ENCODE measurements at regions not wholly inside any gene's neighbourhood (a gene's known extent, or its start where the extent isn't known, plus 50 kb on each side); places are given as distances from the start of the nearest gene placed in this dataset.

GRCh38 chr17:54521137-54521536 lies 379.5 kb upstream of the TOM1L1 start:
- no peak for DNase-seq (ENCODE audit: low read depth in 2 of 2)
- Histone ChIP-seq H3K4me1 (ENCODE audit: control insufficient read depth, extremely low read depth, insufficient read depth, low read length) (no peaks in the 10 kb centered on the region), H3K4me3 (replicated peaks in 1 of 4; ENCODE audit: control extremely low read depth in 1 of 4, insufficient read depth in 1 of 4, low read depth in 3 of 4, low read length in 4 of 4) (no peak overlapping the region), H3K27me3 (ENCODE audit: control insufficient read depth, insufficient read depth, low read length) (no peaks in the 10 kb centered on the region), H4K20me1 (ENCODE audit: control insufficient read depth, extremely low read depth, insufficient read depth, low read length) (no peaks in the 10 kb centered on the region), H3K4me2 (ENCODE audit: extremely low read depth, insufficient read depth, low read length) (no peak overlapping the region), H3K9ac (ENCODE audit: insufficient read depth, low read length) (no peak overlapping the region), H3K36me3 (ENCODE audit: control insufficient read depth, insufficient read depth, low read length) (no peaks in the 10 kb centered on the region), H2AFZ (ENCODE audit: low read length) (no peak overlapping the region), H3K9me3 (ENCODE audit: control insufficient read depth, insufficient read depth, low read depth, low read length) (no peaks in the 10 kb centered on the region), H3K27ac (ENCODE audit: insufficient read depth, low read length) (no peak overlapping the region), H3K79me2 (ENCODE audit: control insufficient read depth, insufficient read depth, low read length) (no peaks in the 10 kb centered on the region)
- TF ChIP-seq CTCF (conservative IDR thresholded peaks at IDR 0.05 in 1 of 2, IDR thresholded peaks at IDR 0.05 in 1 of 2; ENCODE audit: low read depth in 1 of 2, low read length in 2 of 2) (no peak), EZH2 (IDR thresholded peaks at IDR 0.05; ENCODE audit: low read length, missing control alignments) (no peak)

DNA sequence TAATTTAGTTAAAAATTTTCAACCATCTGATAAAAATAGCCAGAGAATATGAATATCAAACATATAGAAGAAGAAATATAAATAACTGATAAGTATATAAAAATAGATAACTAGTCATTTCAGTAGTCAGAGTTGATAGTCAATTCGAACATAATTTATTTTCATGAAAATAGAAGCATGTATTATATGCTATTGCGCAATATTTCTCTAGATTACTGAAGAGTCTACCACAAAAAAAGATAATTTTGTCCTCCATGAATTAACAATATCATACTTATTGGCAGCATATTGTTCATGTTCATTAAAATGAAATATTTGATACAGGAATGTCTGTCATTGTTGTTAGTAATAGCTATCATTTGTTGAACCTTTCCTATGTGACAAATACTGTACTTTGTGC lies 376.2 kb upstream of the TOM1L1 start:
- TF ChIP-seq CTCF (conservative IDR thresholded peaks at IDR 0.05 in 1 of 2, IDR thresholded peaks at IDR 0.05 in 1 of 2; ENCODE audit: low read depth in 1 of 2, low read length in 2 of 2) (no peak), EZH2 (IDR thresholded peaks at IDR 0.05; ENCODE audit: low read length, missing control alignments) (no peak)
- no peaks in the 10 kb centered on the region for H3K27me3 ChIP-seq (ENCODE audit: control insufficient read depth, insufficient read depth, low read length)
- H3K4me3 ChIP-seq (replicated peaks in 1 of 4; ENCODE audit: control extremely low read depth in 1 of 4, insufficient read depth in 1 of 4, low read depth in 3 of 4, low read length in 4 of 4): no peak overlapping the region
- H3K9me3 ChIP-seq (ENCODE audit: control insufficient read depth, insufficient read depth, low read depth, low read length): no peaks in the 10 kb centered on the region
- H3K4me1 ChIP-seq (ENCODE audit: control insufficient read depth, extremely low read depth, insufficient read depth, low read length): no peaks in the 10 kb centered on the region
- no peak for DNase-seq (ENCODE audit: low read depth in 2 of 2)
- no peaks in the 10 kb centered on the region for H4K20me1 ChIP-seq (ENCODE audit: control insufficient read depth, extremely low read depth, insufficient read depth, low read length)
- H3K27ac ChIP-seq (ENCODE audit: insufficient read depth, low read length): no peak overlapping the region
- no peaks in the 10 kb centered on the region for H3K79me2 ChIP-seq (ENCODE audit: control insufficient read depth, insufficient read depth, low read length)
- H3K4me2 ChIP-seq (ENCODE audit: extremely low read depth, insufficient read depth, low read length): no peak overlapping the region
- no peaks in the 10 kb centered on the region for H3K36me3 ChIP-seq (ENCODE audit: control insufficient read depth, insufficient read depth, low read length)
- no peak overlapping the region for H3K9ac ChIP-seq (ENCODE audit: insufficient read depth, low read length)
- H2AFZ ChIP-seq (ENCODE audit: low read length): no peak overlapping the region

DNA sequence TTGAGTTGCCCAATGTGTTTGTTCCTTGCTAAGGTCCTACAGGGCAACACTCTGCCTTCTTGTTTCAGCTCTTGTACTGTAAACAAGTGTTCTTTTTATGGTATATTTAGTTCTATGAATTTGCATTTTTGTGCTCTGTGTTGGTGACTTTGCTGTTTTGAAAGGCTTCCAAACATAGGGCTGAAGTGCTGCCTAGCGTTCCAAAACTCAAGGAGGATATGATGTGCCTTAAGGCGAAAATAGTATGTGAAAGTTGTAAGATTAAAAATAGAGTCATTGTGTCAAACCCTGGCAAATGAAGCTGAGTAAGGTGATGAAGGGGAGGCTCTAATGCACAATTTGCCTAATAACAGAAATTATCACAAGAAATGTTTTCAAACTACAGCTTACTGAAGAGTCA lies 372.7 kb upstream of the TOM1L1 start:
- no peak for TF ChIP-seq EZH2 (IDR thresholded peaks at IDR 0.05; ENCODE audit: low read length, missing control alignments)
- no peak for TF ChIP-seq CTCF (conservative IDR thresholded peaks at IDR 0.05 in 1 of 2, IDR thresholded peaks at IDR 0.05 in 1 of 2; ENCODE audit: low read depth in 1 of 2, low read length in 2 of 2)
- Histone ChIP-seq H3K79me2 (ENCODE audit: control insufficient read depth, insufficient read depth, low read length) (no peaks in the 10 kb centered on the region), H3K9me3 (ENCODE audit: control insufficient read depth, insufficient read depth, low read depth, low read length) (no peaks in the 10 kb centered on the region), H2AFZ (ENCODE audit: low read length) (no peak overlapping the region), H3K27ac (ENCODE audit: insufficient read depth, low read length) (no peak overlapping the region), H3K9ac (ENCODE audit: insufficient read depth, low read length) (no peak overlapping the region), H3K4me3 (replicated peaks in 1 of 4; ENCODE audit: control extremely low read depth in 1 of 4, insufficient read depth in 1 of 4, low read depth in 3 of 4, low read length in 4 of 4) (no peak overlapping the region), H3K4me1 (ENCODE audit: control insufficient read depth, extremely low read depth, insufficient read depth, low read length) (no peaks in the 10 kb centered on the region), H4K20me1 (ENCODE audit: control insufficient read depth, extremely low read depth, insufficient read depth, low read length) (no peaks in the 10 kb centered on the region), H3K27me3 (ENCODE audit: control insufficient read depth, insufficient read depth, low read length) (no peaks in the 10 kb centered on the region), H3K4me2 (ENCODE audit: extremely low read depth, insufficient read depth, low read length) (no peak overlapping the region), H3K36me3 (ENCODE audit: control insufficient read depth, insufficient read depth, low read length) (no peaks in the 10 kb centered on the region)
- no peak for DNase-seq (ENCODE audit: low read depth in 2 of 2)
